DMS153 (cell line): ENCODE measurements at regions not wholly inside any gene's neighbourhood (a gene's known extent, or its start where the extent isn't known, plus 50 kb on each side); places are given as distances from the start of the nearest gene placed in this dataset.
"Not testable (repeated sequence)": the region's sequence is repeated elsewhere in the genome, so short reads cannot be mapped to it uniquely, and the experiment has no call there.

Experiments used
- DNase-seq: peaks from one replicate; lab custom pipeline; 2025; lab: John Stamatoyannopoulos, UW

GRCh38 chr15:94844198-94844537 is 612.8 kb downstream of the MCTP2 start:
- DNase-seq, result no peak

GRCh38 chr15:94844538-94845389 is 613.4 kb downstream of the MCTP2 start:
- DNase-seq, result peak; percentile 8

GRCh38 chr15:94845390-94845716 is 614.0 kb downstream of the MCTP2 start:
- no peak for DNase-seq

- DNase-seq, result no peak
Observed at GRCh38 chr15:94847325-94847724, 616.0 kb downstream of the MCTP2 start.

- DNase-seq, result no peak
Observed at GRCh38 chr15:94848054-94848453, 616.7 kb downstream of the MCTP2 start.

GRCh38 chr15:94855018-94855408 is 623.7 kb downstream of the MCTP2 start:
- DNase-seq, result no peak

- DNase-seq, result no peak
Observed at GRCh38 chr15:94855409-94856266, 624.3 kb downstream of the MCTP2 start.

- DNase-seq, result no peak
Observed at GRCh38 chr15:94856267-94856854, 625.0 kb downstream of the MCTP2 start.

- no peak for DNase-seq
Observed at GRCh38 chr15:94857466-94857865, 626.1 kb downstream of the MCTP2 start.

GRCh38 chr15:94858011-94858410 is 626.6 kb downstream of the MCTP2 start:
- DNase-seq, result no peak

GRCh38 chr15:94858449-94858848 is 627.1 kb downstream of the MCTP2 start:
- no peak for DNase-seq

- DNase-seq, result no peak
Observed at GRCh38 chr15:94858920-94859319, 627.6 kb downstream of the MCTP2 start.

- DNase-seq, result no peak
Observed at GRCh38 chr15:94864600-94864999, 633.2 kb downstream of the MCTP2 start.

- not testable (repeated sequence) for DNase-seq
Observed at GRCh38 chr15:94868265-94868664, 636.9 kb downstream of the MCTP2 start.

- no peak for DNase-seq
Observed at GRCh38 chr15:94875550-94875949, 644.2 kb downstream of the MCTP2 start.

GRCh38 chr15:94877833-94878232 is 646.5 kb downstream of the MCTP2 start:
- DNase-seq, result no peak

- DNase-seq, result no peak
Observed at GRCh38 chr15:94882071-94882712, 650.8 kb downstream of the MCTP2 start.

GRCh38 chr15:94887391-94887790 is 656.0 kb downstream of the MCTP2 start:
- no peak for DNase-seq

- no peak for DNase-seq
Observed at GRCh38 chr15:94889153-94889552, 657.8 kb downstream of the MCTP2 start.

- no peak for DNase-seq
Observed at GRCh38 chr15:94893091-94893490, 661.7 kb downstream of the MCTP2 start.

GRCh38 chr15:94894056-94894455 is 662.7 kb downstream of the MCTP2 start:
- DNase-seq, result no peak

GRCh38 chr15:94909510-94909909 is 678.1 kb downstream of the MCTP2 start:
- no peak for DNase-seq
